CD4-positive, alpha-beta T cell treated with Interleukin-6 for 4 hours (primary cell): ENCODE measurements at regions not wholly inside any gene's neighbourhood (a gene's known extent, or its start where the extent isn't known, plus 50 kb on each side); places are given as distances from the start of the nearest gene placed in this dataset.

Experiments
- DNase-seq: peaks from one replicate; pipeline ENCODE4 v3.0.0-alpha.2; 2020; ENCODE audit warnings: mixed read lengths

- no peak for DNase-seq
These were observed 88.4 kb upstream of the ZMIZ1 start for GRCh38 chr10:78980354-78980753.

DNA sequence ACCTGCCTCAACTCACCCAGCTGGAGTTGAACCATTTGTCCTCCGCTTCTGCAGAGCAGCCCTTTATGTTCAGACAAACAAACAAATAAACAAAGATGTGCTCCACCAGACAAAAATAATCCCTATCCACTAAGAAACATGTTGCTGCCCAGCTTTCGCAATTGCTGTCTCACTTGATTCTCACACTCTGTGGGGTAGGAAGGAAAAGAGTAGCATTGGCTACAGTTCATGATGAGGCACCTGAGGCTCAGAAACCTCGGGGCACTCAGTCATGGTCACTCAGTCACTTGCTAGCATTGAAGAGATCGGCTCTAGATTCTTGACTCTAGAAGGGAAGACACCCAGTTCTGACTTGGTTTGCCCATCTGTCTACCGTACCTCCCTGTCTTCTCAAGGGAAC is 88.0 kb upstream of the ZMIZ1 start:
- no peak for DNase-seq

- DNase-seq, result peak; percentile 17
These were observed 87.4 kb upstream of the ZMIZ1 start for GRCh38 chr10:78981257-78981969.

GRCh38 chr10:78981970-78982281 is 86.8 kb upstream of the ZMIZ1 start:
- no peak for DNase-seq

DNA sequence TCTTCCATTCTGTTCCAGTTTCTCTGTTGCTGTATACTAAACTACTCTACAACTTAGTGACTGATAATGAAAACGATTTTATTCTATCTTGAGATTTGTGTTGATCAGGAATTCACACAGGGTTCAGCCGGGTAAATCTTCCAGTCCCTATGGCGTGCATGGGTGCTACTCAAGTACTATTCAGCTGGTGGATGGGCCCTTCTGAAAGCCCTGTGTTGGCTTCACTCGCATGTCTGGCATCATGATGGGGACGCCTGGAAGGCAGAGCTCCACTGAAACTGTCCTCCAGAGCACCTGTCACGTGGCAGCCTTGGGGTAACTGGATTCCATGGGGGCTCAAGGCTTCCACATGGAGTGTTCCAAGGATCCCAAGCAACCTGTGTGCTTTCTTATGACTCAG is 86.0 kb upstream of the ZMIZ1 start:
- no peak for DNase-seq

- DNase-seq, result no peak
These were observed 85.2 kb upstream of the ZMIZ1 start for GRCh38 chr10:78983608-78984007.

DNA sequence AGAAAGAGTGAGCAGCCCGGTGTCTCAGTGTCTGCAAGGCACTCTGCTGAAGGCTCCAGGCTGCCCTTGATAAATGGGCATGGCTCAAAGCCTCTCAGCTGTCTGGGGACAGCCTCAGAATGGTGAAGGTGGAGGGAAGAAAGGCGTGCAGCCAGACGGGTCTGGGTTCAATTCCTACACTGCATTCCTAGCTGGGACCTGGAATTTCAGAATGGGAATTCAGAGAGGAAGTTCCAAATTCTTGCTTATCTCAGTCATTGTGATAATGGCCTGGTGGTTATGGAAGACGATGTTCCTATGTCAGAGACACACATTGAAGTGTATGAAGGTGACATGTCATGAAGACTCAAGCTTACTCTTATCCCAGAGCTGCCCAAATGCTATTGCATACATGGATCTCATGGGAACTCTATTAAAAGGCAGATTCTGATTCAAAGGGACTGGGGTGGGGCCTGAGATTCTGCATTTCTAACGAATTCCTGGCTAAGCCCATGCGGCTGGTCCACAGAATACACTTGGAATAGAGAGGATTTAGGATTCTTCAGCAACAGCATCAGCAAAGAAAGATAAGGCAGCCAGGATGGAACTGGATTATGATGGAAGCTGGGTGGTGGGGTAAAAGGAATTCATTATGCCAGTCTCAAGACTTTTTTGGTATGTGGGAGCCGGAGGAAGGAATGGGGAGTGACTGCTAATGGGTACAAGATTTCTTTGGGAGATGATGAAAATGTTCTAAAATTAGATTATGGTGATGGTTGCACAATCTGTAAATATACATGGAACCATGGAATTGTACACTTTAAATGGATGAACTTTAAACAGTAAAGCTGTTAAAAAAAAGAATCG is 82.6 kb upstream of the ZMIZ1 start:
- no peak for DNase-seq

DNA sequence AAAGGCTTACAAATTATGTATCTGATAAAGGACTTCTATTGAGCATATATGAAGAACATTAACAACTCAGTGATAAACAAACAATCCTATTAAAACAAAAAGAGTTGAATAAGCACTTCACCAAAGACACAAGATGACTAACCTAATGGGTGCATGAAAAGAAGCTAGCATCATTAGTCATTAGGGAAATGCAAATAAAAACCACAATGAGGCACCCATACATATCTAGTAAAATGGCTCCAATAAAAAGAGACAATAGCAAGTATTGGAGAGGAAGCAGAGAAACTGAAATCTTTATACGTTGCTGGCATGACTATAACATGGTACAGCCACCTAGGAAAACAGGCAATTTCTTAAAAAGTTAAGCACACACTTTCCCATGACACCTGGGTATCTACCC is 77.6 kb upstream of the ZMIZ1 start:
- no peak for DNase-seq

DNA sequence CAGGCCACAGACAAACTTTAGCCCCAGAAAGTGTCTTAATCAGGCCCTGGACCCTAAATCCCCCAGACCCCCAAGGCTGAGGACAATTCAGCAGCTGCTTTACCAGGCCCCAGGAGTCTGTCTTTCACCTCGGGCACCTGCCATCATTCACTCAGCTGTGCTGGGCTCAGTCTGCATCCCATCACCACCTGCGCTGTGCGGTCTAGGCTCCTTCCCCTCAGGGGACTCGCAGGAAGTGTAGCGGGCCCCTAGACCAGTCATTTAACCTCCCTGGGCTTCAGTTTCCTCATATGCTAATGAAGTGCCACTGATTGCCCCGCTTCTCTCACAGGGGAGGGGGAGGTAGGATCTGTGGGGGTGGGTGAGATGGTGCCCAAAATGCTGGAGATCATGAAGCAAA is 76.4 kb upstream of the ZMIZ1 start:
- DNase-seq, result peak; percentile 48

GRCh38 chr10:78993261-78993945 is 75.4 kb upstream of the ZMIZ1 start:
- no peak for DNase-seq

- DNase-seq, result no peak
These were observed 72.6 kb upstream of the ZMIZ1 start for GRCh38 chr10:78995987-78996791.

DNA sequence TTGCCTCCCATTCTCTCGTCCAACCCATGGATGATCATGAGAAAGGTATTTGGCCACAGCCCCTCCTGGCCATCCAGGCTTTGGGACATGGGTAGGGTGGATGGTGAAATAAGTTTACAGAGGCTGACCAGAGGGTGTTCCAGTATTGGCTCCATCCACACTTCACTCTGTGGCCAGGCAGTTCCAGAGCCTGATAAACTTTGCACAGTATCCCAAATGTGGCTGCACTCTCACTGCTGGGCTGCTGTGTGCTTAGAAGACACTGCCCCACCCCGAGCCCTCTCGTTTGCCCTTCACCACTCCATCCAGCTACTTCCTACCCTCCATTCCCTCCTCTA is 72.0 kb upstream of the ZMIZ1 start:
- no peak for DNase-seq

DNA sequence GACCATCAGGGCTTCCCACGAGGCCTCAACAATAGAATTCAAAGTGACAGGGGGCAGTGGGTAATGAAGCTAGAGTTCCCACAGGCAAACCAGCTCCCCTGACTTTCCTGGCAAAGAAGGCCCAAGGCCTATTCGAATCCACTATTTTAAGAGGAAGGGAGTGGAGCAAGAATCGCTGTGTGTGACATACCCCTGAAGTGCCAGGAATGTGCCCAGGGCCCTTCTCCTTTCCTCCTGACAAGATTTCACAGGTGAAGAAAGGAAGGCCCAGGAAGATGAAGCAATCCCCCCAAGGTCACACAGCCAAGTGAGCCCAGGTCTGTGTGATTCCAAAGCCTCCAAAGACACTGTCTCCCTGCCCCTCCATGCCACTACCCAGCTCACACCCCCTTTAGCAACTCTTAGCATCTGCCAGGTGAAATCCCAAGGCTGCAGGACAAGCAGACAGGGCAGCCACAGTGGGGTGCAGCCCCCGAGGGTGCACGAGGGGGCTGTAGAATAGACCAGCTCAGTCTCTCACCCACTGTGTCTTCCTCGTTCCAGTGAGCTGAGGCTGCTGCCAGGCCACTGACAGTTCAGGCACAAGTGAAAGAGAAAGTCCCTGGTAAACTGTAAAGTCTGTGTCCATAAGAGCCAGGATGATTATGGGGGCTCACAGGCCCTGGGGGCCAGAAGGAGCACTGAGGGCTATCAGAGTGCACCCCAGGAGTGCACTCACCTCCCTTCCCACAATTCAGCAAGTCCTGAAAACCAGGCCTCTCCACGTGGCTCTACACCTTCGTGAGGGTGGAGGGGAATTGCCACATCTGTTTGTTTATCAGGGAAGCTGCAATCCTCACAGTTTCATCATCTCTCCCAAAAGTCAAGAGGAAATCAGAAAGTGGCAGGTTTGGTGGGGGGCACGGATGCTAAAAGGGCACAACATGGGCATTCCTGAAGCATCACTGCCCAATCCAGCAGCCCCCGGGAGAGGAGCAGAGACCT is 70.8 kb upstream of the ZMIZ1 start:
- no peak for DNase-seq

DNA sequence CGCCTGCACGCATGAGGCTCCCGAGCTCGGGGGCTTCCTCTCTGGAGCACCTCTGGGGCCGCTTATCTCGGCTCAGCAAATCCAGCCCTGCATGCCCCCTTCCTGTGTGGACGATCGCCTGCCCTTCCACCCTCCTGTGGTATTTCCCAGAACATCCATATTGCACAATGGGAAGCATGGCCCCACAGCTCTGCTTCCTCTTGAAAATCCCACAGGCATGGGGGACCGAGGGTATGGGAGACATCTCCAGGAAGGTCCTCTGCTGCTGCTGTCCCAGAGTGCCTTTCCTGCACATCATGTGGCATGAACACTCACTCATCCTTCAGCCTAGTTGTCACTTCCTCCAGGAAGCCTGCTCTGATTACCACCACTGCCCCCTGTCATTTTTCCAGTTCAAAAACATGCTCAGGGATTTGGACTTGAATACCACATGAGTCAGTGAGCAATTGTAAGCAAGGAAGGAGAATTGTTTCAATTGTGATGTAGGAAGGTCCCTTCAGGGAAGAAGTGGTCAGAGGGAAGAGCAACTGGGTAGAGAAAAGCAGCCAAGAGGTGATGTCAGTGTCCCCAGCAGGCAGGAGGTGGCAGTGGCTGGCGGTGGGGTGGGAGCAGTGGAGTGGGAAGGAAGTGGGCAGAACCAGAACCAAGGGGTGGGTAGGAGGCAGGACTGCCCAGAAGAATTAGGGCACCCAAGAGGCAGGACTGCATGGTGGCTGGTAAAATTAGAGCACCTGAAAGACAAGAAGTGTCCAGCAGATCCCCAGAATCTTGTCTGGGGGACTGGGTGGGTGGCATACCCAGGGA is 67.5 kb upstream of the ZMIZ1 start:
- no peak for DNase-seq

DNA sequence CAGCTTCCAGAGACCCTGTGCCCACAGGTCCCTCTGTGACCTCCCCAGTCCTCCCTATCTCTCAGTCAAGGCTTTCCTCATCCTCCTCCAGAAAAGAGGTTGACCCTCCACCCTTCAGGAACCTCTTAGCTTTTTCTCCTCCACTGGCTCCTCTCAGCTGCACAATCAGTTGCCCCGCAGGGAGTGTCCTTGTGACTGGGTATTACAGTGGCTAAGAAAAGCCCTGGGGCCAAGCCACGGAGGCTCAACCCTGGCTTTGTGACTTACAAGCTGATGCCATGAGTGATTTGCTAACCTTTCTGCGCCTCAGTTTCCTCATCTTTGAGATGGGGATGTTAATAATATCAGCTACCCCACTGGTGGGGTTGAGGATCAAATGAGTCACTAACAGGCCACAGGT is 66.4 kb upstream of the ZMIZ1 start:
- no peak for DNase-seq

- DNase-seq, result no peak
These were observed 65.3 kb upstream of the ZMIZ1 start for GRCh38 chr10:79003183-79004100.

DNA sequence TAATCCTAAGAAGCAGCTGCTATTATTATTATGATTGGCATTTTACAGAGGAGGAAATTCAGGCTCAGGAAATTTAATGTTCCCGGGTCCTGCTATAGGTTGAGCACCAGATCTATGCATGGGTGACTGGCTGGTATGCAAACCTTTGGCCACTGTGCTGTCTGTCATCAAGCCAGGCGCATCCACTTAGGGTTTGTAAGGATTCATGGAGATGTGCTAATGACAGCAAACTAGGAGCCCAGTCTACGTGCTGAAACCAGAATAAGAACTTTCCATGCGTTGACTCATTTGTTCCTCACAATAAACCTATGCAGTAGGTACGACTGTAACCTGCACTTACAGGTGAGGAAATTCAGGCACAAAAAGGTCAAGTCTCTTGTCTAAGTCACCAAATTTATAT is 64.5 kb upstream of the ZMIZ1 start:
- no peak for DNase-seq

DNA sequence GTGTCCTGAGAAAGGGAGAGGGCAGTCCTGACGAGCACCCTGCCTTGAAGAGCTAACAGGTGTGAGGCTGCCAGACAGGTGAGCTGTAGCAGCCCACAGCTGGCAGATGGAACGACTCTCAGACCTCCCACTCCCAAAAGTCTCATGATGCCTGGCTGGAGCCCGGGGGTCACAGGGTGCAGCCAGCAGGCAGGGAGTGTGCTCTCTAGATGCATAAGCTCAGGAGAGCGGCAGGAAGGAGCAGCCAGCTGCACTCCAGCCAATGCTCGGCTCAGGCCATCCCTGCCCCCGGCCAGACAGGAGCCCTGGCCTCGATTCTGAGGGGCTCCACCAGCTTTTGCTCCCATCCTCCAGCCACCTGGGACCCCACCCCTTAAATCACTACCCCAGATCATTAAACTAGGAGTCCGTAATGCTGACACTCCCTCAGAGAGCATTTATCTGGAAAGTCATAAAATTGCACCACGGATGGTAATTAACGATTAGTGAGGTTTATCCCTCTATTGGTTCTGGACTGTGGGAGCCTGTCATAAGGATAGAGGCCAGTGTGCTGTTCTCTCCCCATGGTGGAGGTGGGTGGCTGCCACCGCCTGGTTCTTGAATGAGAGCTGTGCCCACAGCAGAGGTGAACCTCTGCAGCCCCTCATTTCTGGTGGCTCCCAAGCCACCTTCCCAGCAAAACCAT is 63.5 kb upstream of the ZMIZ1 start:
- DNase-seq, result no peak

- no peak for DNase-seq
These were observed 61.7 kb upstream of the ZMIZ1 start for GRCh38 chr10:79007018-79007417.
